HG03439 (cell line): ENCODE measurements at regions not wholly inside any gene's neighbourhood (a gene's known extent, or its start where the extent isn't known, plus 50 kb on each side); places are given as distances from the start of the nearest gene placed in this dataset.
A peak's percentile ranks its signal among the peaks of the same experiment; 100 is the strongest.
"Not testable (repeated sequence)": the region's sequence is repeated elsewhere in the genome, so short reads cannot be mapped to it uniquely, and the experiment has no call there.

Source experiments
- ATAC-seq: cut with Tn5 transposase; IDR thresholded peaks from one replicate; pipeline ENCODE4 v1.9.1; 2021; ENCODE audit warnings: mild to moderate bottlenecking, moderate library complexity; ENCODE audit not compliant: unreplicated experiment

- ATAC-seq = no peak
Measured at GRCh38 chrX:78603908-78604307, 55.2 kb downstream of the RTL3 start.

DNA sequence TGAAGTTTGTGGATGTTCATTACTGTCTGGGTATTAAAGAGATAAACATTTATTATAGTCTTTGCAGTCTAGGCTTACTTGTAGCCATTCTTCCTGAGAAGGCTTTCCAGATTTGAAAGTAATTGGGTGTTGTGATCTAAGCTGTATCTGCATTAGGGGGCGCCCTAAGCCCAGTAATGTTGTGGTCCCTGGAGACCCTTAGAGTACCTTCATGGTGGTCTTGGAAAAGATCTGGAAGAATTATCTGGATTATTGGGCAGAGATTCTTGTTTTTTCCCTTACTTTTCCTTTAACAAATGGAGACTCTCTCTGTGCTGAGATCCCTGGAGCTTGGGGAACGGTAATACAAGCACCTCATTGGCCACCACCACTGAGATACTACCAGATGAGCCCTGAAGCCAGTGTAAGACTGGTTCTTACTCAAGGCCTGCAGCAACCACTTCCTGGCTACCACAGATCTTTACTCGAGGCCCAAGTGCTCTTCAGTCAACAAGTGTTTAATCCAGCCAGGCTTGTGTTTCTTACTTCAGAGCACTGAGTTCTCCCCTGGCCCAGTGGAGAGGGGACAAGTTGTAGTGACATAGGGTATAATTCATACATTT, 63.1 kb downstream of the RTL3 start:
- no peak for ATAC-seq

GRCh38 chrX:78593701-78594100, 65.4 kb downstream of the RTL3 start:
- no peak for ATAC-seq

GRCh38 chrX:78592030-78592429, 67.1 kb downstream of the RTL3 start:
- no peak for ATAC-seq

DNA sequence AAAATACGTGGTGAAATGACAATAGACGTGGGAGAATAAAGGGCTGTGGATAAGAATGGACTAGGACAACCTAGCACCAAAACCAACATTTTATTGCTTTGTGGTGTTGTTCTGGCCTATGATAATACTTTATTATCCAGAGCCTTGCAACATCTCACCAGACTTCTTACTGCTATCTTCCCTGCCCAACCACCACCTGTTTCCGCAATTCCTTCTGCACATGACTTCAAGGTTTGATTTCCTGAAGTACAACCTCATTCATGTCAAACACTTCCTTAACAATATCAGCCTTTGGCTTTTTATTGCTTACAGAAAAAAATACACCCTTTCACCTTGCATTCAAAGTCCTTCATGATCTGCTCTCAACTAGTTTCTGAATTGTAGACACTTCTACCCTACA, 84.8 kb downstream of the RTL3 start:
- no peak for ATAC-seq

GRCh38 chrX:78573630-78574029, 85.5 kb downstream of the RTL3 start:
- ATAC-seq = no peak

DNA sequence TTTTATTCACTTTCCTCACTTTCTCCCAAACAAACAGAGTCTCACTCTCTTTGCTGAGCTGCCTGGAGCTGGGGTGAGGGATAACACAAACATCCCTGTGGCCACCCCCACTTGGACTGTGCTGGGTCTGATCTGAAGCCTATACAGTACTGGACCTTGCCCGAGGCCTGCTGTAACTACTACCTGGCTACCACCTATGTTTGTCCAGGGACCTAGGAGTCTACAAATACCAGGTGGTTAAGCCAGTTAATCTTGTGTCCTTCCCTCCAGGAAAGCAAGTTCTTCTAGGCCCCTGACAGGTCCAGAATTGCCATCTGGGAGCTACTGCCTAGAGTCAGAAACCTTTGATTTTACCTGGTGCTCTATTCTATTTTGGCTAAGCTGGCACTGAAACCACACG, 87.3 kb downstream of the RTL3 start:
- ATAC-seq = no peak

DNA sequence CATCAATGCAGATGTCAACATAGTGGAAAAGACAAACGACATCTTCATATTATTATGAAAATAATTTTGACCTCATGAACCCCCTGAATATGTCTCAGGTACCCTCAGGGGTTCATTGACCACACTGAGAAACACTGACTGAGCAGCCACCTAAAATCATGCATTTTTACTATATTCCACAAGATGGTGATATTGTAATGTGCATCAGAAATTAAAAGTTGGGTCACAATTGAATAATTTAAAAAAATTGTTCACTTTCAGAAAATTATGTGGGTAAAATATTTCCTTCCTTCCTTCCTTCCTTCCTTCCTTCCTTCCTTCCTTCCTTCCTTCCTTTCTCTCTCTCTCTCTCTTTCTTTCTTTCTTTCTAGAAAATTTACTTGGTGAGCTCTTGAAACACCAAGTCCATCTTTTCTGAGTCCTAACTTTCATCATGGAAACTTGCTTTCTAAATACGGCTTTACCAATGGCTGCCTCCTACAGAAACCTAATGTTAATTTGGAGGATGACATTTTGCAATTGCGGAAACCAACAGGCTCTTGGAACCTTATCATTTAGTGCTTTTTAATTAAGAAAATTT, 103.6 kb downstream of the RTL3 start:
- no peak for ATAC-seq

- not testable (repeated sequence) for ATAC-seq
Measured at GRCh38 chrX:78552628-78553027, 106.5 kb downstream of the RTL3 start.

GRCh38 chrX:78548012-78548411, 111.1 kb downstream of the RTL3 start:
- ATAC-seq = no peak

DNA sequence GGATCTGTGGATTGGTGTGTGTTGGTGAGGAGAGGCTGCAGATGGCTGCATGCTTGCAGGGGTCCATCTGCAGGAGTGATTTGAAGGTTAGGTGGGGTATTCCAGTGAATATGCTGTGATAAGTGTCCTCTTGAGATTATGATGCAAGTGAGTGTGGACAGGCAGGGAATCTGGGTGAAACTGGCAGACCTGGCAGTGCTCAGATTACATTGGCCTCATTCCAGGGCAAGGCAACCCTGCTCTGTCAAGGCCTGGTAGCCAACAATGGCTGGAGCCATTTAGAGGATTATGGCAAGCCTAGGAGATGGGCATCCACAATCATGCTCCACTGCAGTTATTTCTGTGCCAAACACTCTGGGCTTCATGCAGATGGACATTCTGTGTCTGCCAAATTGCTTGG, 113.9 kb downstream of the RTL3 start:
- ATAC-seq = no peak

GRCh38 chrX:78543281-78543680, 115.8 kb downstream of the RTL3 start:
- ATAC-seq = no peak

- ATAC-seq = no peak
Measured at GRCh38 chrX:78540171-78540570, 119.0 kb downstream of the RTL3 start.

DNA sequence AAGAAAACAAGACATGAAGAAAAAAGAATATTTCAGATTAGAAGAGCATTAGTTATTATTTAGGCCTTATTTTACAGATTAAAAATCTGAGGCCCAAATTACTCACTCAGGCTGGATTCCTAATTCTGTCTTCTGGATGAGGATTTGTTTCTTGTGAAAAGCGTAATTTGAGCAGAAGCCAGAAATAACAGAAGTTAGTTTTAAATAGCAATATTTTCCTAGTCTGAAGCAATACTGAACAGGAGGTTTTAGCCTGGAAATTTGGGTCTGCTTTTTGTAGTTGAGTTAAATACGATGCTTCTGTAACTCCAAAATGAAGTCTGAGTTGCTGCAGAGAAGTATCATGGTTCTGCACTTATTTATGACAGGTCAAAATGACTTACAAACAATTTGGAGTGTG, 124.9 kb downstream of the RTL3 start:
- no peak for ATAC-seq

- no peak for ATAC-seq
Measured at GRCh38 chrX:78532363-78532762, 126.8 kb downstream of the RTL3 start.

DNA sequence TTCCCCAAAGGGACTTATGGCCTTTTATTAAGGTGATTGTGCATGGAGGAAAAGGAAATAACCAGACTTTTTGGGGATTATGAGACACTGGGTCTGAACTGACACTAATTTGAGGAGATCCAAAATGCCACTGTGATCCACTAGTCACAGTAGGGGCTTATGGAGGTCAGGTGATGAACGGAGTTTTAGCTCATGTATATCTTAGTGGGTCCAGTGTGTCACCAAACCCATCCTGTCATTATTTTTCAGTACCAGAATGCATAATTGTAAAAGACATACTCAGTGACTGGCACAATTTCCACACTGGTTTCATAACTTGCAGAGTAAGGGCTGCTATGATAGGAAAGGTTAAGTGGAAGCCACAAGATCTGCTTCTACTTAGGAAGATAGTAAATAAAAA, 131.3 kb downstream of the RTL3 start:
- ATAC-seq = no peak

GRCh38 chrX:78527263-78527662, 131.9 kb downstream of the RTL3 start:
- no peak for ATAC-seq

- no peak for ATAC-seq
Measured at GRCh38 chrX:78522601-78523000, 136.5 kb downstream of the RTL3 start.

- ATAC-seq = peak; percentile 73
Measured at GRCh38 chrX:78517124-78517523, 142.0 kb downstream of the RTL3 start.

- ATAC-seq = no peak
Measured at GRCh38 chrX:78514852-78515251, 144.3 kb downstream of the RTL3 start.

GRCh38 chrX:78513971-78514738, 145.0 kb downstream of the RTL3 start:
- no peak for ATAC-seq

DNA sequence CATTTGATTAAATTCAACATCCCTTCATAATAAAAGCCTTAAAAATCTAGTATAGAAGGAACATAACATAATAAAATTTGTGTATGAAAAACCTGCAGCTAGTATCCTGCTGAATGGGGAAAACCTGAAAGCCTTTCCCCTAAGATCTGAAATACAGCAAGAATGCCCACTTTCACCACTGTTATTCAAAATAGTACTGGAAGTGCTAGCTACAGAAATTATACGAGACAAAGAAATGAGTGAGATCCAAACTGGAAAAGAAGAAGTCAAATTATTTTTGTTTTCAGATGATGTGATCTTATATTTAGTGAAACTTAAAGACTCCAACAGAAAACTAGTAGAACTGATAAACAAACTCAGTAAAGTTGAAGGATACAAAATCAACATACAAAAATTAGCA, 152.9 kb downstream of the RTL3 start:
- ATAC-seq = no peak
